ENCODE measurements at regions not wholly inside any gene's neighbourhood (a gene's known extent, or its start where the extent isn't known, plus 50 kb on each side); places are given as distances from the start of the nearest gene placed in this dataset.

- no peaks in the 10 kb centered on the region for H3F3A ChIP-seq (replicated peaks; ENCODE audit: low read depth)
- H3K36me3 ChIP-seq (ENCODE audit: insufficient read depth) = no peaks in the 10 kb centered on the region
- no peak overlapping the region for H3K4me3 ChIP-seq
- H3K9me2 ChIP-seq (ENCODE audit: insufficient read depth) = no peaks in the 10 kb centered on the region
- H4K20me1 ChIP-seq (replicated peaks; ENCODE audit: insufficient read depth) = no peaks in the 10 kb centered on the region
- H3K27me3 ChIP-seq (ENCODE audit: insufficient read depth) = no peaks in the 10 kb centered on the region
- H3K27me3 Mint-ChIP-seq (ENCODE audit: insufficient read depth, low read depth, poor library complexity) = peaks cover 2% of the 10 kb centered on the region
- DNase-seq (ENCODE audit: low spot score) (no peak), ATAC-seq (no peak)
- no peak overlapping the region for H2AFZ ChIP-seq
- no peaks in the 10 kb centered on the region for H3K9me3 Mint-ChIP-seq
- no peaks in the 10 kb centered on the region for H3K4me1 ChIP-seq (ENCODE audit: insufficient read depth)
- no peaks in the 10 kb centered on the region for H3K36me3 Mint-ChIP-seq (ENCODE audit: low read depth)
- no peak overlapping the region for H3K4me2 ChIP-seq
- no peaks in the 10 kb centered on the region for H3K79me2 ChIP-seq (replicated peaks; ENCODE audit: insufficient read depth)
- H3K4me3 Mint-ChIP-seq = no peak overlapping the region
- H3K27ac ChIP-seq (ENCODE audit: low read depth) = no peak overlapping the region
- TF ChIP-seq ZNF331 (CRISPR knock-in tag; IDR thresholded peaks at IDR 0.05; ENCODE audit: low read depth) (no peak), EZH2phosphoT487 (IDR thresholded peaks at IDR 0.05; ENCODE audit: unreplicated experiment) (no peak), ETS1 (IDR thresholded peaks at IDR 0.05) (no peak), JUNB (IDR thresholded peaks at IDR 0.05; ENCODE audit: unreplicated experiment) (no peak), ZNF462 (CRISPR knock-in tag; IDR thresholded peaks at IDR 0.05) (no peak), ZNF114 (CRISPR knock-in tag; IDR thresholded peaks at IDR 0.05) (no peak), EZH2 (IDR thresholded peaks at IDR 0.05; ENCODE audit: low read depth, unreplicated experiment) (no peak), STAT1 (IDR thresholded peaks at IDR 0.05; ENCODE audit: unreplicated experiment) (no peak), REST (IDR thresholded peaks at IDR 0.05; ENCODE audit: unreplicated experiment) (no peak), CTCF (conservative IDR thresholded peaks at IDR 0.05; ENCODE audit: low read depth in 2 of 2) (no peak), NANOG (IDR thresholded peaks at IDR 0.05; ENCODE audit: borderline replicate concordance) (no peak), CREB1 (CRISPR knock-in tag; IDR thresholded peaks at IDR 0.05; ENCODE audit: low read depth) (no peak), POLR2AphosphoS5 (IDR thresholded peaks at IDR 0.05; ENCODE audit: low read depth) (no peak)
- no peak overlapping the region for H3K27ac Mint-ChIP-seq
- H3K4me1 Mint-ChIP-seq = no peaks in the 10 kb centered on the region
These were observed 428.5 kb downstream of the ETS1 start for GRCh38 chr11:128158860-128159259.

Measured in GM23338 (cell line).